Breast epithelium (tissue), 4 donors: ENCODE measurements at regions not wholly inside any gene's neighbourhood (a gene's known extent, or its start where the extent isn't known, plus 50 kb on each side); places are given as distances from the start of the nearest gene placed in this dataset.

ENCODE experiments used
- DNase-seq, 2 donors: peaks; one replicate each; pipeline ENCODE4 v3.0.0-alpha.2; 2019; ENCODE audit warnings: low spot score in 2 of 2
- H3K27ac ChIP-seq, 2 donors: fragments of 200-600 bp; sonication (generic) in 1 of 2; one replicate each; pipeline ENCODE4 v1.5.1; 2016 to 2019; ENCODE audit warnings: mild to moderate bottlenecking in 1 of 2
- H3K27me3 ChIP-seq, 2 donors: fragments of 200-600 bp; sonication (generic) in 1 of 2; one replicate each; pipeline versions ENCODE4 v1.5.1 to v1.6.0; 2017 to 2019; ENCODE audit warnings: control low read depth in 1 of 2, mild to moderate bottlenecking in 1 of 2
- H3K36me3 ChIP-seq: fragments of 200-600 bp; one replicate; pipeline ENCODE4 v1.5.1; 2019
- H3K4me1 ChIP-seq, 2 donors: fragments of 200-600 bp; sonication (generic); one replicate each; pipeline ENCODE4 v1.5.1; 2016 to 2019; ENCODE audit warnings: control low read depth in 1 of 2
- H3K4me3 ChIP-seq, 3 donors: fragments of 200-600 bp; sonication (generic); 1 replicate in 2 of 3; 2 replicates in 1 of 3; pipeline ENCODE4 v1.5.1; 2016 to 2019; ENCODE audit warnings: mild to moderate bottlenecking in 3 of 3, moderate library complexity in 2 of 3
- H3K9me3 ChIP-seq, 2 donors: fragments of 200-600 bp; sonication (generic) in 1 of 2; one replicate each; pipeline ENCODE4 v1.5.1; 2016 to 2019; ENCODE audit warnings: control low read depth in 1 of 2
- CTCF ChIP-seq, 3 donors: fragments of 450-650 bp; IDR thresholded peaks; one replicate each; pipeline ENCODE4 v1.5.1; 2016 to 2017; ENCODE audit warnings: antibody characterized with exemption in 3 of 3, mild to moderate bottlenecking in 3 of 3, moderate library complexity in 3 of 3
- POLR2A ChIP-seq: fragments of 450-650 bp; IDR thresholded peaks from one replicate; pipeline ENCODE4 v1.6.1; 2016; ENCODE audit warnings: antibody characterized with exemption, mild to moderate bottlenecking, moderate library complexity
- POLR2AphosphoS5 ChIP-seq, 3 donors: sonication (generic); formaldehyde crosslinking; IDR thresholded peaks; one replicate each; pipeline ENCODE4 v1.6.1; 2017; ENCODE audit warnings: antibody characterized with exemption in 3 of 3
- intact Hi-C: fragments of 100-400 bp; cut with DNase I; formaldehyde crosslinking; loops from one replicate; pipeline ENCODE4 v1.15.1; 2023; ENCODE audit warnings: low total_unique reads

- TF ChIP-seq POLR2AphosphoS5 (IDR thresholded peaks at IDR 0.05) (no peak), CTCF (IDR thresholded peaks at IDR 0.05) (no peak), POLR2A (no peak)
- Histone ChIP-seq H3K27ac (no peak overlapping the region), H3K9me3 (no peaks in the 10 kb centered on the region), H3K4me1 (no peaks in the 10 kb centered on the region), H3K27me3 (no peaks in the 10 kb centered on the region), H3K4me3 (no peak overlapping the region), H3K36me3 (no peaks in the 10 kb centered on the region)
- intact Hi-C loops, result no loop called here
- no peak for DNase-seq
These were observed 310.3 kb upstream of the GNPDA2 start for GRCh38 chr4:45036677-45037076.

GRCh38 chr4:45033676-45034419, 307.5 kb upstream of the GNPDA2 start:
- no peak overlapping the region for H3K4me3 ChIP-seq
- no peaks in the 10 kb centered on the region for H3K9me3 ChIP-seq
- H3K27me3 ChIP-seq, result no peaks in the 10 kb centered on the region
- DNase-seq, result no peak
- no peak for TF ChIP-seq CTCF (IDR thresholded peaks at IDR 0.05)
- TF ChIP-seq POLR2A, result no peak
- no peak for TF ChIP-seq POLR2AphosphoS5 (IDR thresholded peaks at IDR 0.05)
- H3K36me3 ChIP-seq, result no peaks in the 10 kb centered on the region
- intact Hi-C loops, result no loop called here
- H3K4me1 ChIP-seq, result no peaks in the 10 kb centered on the region
- H3K27ac ChIP-seq, result no peak overlapping the region

GRCh38 chr4:45030059-45030458, 303.7 kb upstream of the GNPDA2 start:
- Histone ChIP-seq H3K27ac (no peak overlapping the region), H3K9me3 (no peaks in the 10 kb centered on the region), H3K4me1 (no peaks in the 10 kb centered on the region), H3K36me3 (no peaks in the 10 kb centered on the region), H3K27me3 (no peaks in the 10 kb centered on the region), H3K4me3 (no peak overlapping the region)
- intact Hi-C loops, result no loop called here
- no peak for DNase-seq
- TF ChIP-seq CTCF (IDR thresholded peaks at IDR 0.05) (no peak), POLR2AphosphoS5 (IDR thresholded peaks at IDR 0.05) (no peak), POLR2A (no peak)

GRCh38 chr4:45007508-45007907, 281.2 kb upstream of the GNPDA2 start:
- Histone ChIP-seq H3K27ac (no peak overlapping the region), H3K36me3 (no peaks in the 10 kb centered on the region), H3K4me1 (no peaks in the 10 kb centered on the region), H3K9me3 (no peaks in the 10 kb centered on the region), H3K27me3 (no peaks in the 10 kb centered on the region), H3K4me3 (no peak overlapping the region)
- intact Hi-C loops, result no loop called here
- DNase-seq, result no peak
- TF ChIP-seq CTCF (IDR thresholded peaks at IDR 0.05) (no peak), POLR2AphosphoS5 (IDR thresholded peaks at IDR 0.05) (no peak), POLR2A (no peak)

- intact Hi-C loops, result no loop called here
- Histone ChIP-seq H3K9me3 (no peaks in the 10 kb centered on the region), H3K27me3 (no peaks in the 10 kb centered on the region), H3K4me3 (no peak overlapping the region), H3K36me3 (no peaks in the 10 kb centered on the region), H3K27ac (no peak overlapping the region), H3K4me1 (no peaks in the 10 kb centered on the region)
- DNase-seq, result no peak
- no peak for TF ChIP-seq CTCF (IDR thresholded peaks at IDR 0.05)
- no peak for TF ChIP-seq POLR2A
- TF ChIP-seq POLR2AphosphoS5 (IDR thresholded peaks at IDR 0.05), result no peak
These were observed 279.7 kb upstream of the GNPDA2 start for GRCh38 chr4:45006078-45006477.
